Activated CD4-positive, CD25-positive, alpha-beta regulatory T cell treated with anti-CD3 and anti-CD28 coated beads, Interleukin-2, amount 50 U/mL, for 16 hours (primary cell): ENCODE measurements at regions not wholly inside any gene's neighbourhood (a gene's known extent, or its start where the extent isn't known, plus 50 kb on each side); places are given as distances from the start of the nearest gene placed in this dataset.
"Not testable (repeated sequence)": the region's sequence is repeated elsewhere in the genome, so short reads cannot be mapped to it uniquely, and the experiment has no call there.

ENCODE experiments used
- DNase-seq: peaks from one replicate; pipeline ENCODE4 v3.0.0-alpha.2; 2020; ENCODE audit warnings: low read depth, low spot score

DNA sequence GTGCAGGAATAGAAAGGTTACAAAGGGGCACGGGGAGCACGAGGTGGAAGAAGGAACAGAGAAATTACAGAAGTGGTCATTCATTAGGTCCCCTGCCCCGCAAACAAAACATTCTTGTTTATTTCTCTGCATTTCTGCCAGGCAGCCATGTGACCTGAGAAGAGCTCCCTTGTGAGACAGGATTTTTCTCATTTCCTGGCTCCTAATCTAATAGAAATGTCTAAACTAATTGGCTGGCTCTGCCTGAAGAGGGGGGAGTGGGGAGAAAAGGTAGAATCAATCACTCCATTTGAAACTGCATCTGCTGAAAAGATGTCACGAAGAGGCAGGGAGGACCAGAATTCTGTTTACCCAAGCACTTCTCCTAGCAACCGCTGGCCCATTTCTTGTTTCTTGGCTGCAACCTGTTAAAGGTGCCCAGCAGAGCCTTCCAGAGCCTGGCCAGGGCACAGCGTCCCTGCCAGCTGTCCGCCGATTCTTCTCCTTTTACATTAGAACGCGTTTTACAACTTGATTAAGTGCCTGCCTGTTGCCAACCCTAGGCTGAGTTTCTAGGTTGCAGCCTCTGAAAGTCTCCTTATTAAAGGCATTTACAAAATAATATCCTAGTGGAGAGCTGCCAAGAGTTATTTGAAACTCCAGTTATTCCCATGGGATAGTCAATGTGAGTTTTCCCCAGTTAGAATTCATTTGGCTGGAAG is 1227.6 kb downstream of the TYW1 start:
- no peak for DNase-seq

- DNase-seq: not testable (repeated sequence)
These were observed 1234.4 kb downstream of the TYW1 start for GRCh38 chr7:68231011-68231410.

- DNase-seq: no peak
These were observed 1239.3 kb downstream of the TYW1 start for GRCh38 chr7:68235937-68236336.

GRCh38 chr7:68238204-68238805 is 1241.7 kb downstream of the TYW1 start:
- no peak for DNase-seq

GRCh38 chr7:68243128-68243527 is 1246.5 kb downstream of the TYW1 start:
- no peak for DNase-seq

GRCh38 chr7:68244389-68244788 is 1247.8 kb downstream of the TYW1 start:
- DNase-seq: no peak

GRCh38 chr7:68245688-68246087 is 1249.1 kb downstream of the TYW1 start:
- no peak for DNase-seq

GRCh38 chr7:68246189-68246633 is 1249.6 kb downstream of the TYW1 start:
- no peak for DNase-seq

DNA sequence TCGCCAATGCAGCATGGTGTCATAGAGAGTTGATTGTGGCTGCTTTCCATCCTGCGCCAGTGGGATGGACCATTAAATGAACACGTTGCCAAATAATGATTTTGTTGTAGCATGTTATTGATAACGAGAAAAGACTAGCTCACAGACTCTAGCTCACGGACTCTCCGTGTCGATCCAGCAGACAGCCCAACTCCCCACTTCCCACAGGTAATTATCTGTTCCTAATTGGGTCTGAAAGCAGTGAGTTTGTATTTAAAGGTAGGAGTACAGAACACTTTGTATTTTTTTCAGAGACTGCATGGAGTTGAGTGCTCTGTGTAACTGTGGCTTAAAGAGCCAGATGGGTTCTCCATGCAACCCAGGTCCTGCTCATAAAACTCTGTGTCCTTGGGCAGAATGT is 1250.5 kb downstream of the TYW1 start:
- DNase-seq: no peak

- no peak for DNase-seq
These were observed 1250.9 kb downstream of the TYW1 start for GRCh38 chr7:68247571-68247970.

- no peak for DNase-seq
These were observed 1252.3 kb downstream of the TYW1 start for GRCh38 chr7:68248973-68249372.

- no peak for DNase-seq
These were observed 1253.0 kb downstream of the TYW1 start for GRCh38 chr7:68249611-68250010.

- DNase-seq: no peak
These were observed 1253.5 kb downstream of the TYW1 start for GRCh38 chr7:68250143-68250542.

- DNase-seq: not testable (repeated sequence)
These were observed 1258.2 kb downstream of the TYW1 start for GRCh38 chr7:68254815-68255214.

GRCh38 chr7:68256295-68256694 is 1259.7 kb downstream of the TYW1 start:
- DNase-seq: no peak

DNA sequence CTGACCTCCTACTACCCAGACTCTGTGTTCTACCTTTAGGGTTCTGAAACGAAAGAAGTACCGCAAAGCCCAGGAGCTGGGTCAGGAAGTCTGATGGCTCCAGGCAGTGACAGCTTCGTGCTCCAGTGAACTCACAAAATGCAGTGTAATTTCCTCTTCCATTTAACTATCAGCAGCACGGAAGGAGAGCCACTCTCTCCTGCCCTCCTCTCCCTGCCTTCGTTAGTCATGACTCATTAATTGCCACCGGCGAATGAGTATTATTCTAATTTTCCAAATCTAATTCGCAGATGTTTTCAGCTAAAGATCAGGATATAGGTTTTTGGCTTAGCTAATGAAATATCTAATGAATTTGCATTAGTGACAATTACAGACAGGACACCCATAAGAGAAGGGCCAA is 1262.0 kb downstream of the TYW1 start:
- no peak for DNase-seq

DNA sequence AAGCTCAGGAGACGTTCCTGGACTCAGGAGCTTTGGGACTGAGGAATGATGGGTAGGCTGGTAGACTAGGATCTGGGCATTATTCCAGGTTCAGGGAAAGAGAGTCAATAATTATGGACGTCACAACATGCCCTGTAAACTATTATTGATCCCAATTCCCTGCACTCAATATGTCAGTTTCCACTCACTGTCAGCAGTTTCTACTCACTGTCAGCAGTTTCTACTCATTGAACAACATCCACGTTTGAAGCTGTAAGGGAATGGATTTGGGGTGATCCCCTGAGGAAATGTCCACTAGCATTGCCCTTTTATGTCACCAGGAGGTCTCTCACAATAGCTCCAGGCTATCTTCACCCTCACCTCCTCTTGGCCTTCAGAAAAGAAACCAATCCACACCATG is 1268.6 kb downstream of the TYW1 start:
- DNase-seq: no peak

DNA sequence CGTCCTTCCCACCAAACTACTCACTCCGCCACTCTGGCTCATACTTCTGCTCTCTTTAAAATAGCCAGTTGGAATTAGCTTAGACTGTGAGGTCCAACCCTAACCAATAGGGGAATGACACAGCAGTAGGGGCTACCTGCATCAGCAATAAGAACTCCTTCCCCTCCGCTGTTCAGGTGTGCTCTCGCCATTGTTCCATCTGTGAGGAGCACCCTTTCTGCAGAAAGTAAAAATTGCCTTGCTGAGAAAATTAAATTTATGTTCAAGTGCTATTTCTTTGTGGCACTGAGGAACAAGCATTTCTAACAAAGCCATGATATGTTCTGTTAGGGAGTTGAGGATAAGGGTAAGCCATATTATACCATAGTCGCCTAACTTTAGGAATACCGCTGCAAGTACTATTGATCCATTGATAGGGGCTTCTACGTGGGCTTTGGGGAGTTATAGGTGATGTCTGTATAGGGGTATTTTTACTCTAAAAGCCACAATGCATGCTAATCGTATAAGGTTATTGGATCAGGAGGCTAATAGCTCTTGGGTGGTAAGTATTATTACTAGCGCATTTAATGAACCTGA is 1269.5 kb downstream of the TYW1 start:
- DNase-seq: no peak

DNA sequence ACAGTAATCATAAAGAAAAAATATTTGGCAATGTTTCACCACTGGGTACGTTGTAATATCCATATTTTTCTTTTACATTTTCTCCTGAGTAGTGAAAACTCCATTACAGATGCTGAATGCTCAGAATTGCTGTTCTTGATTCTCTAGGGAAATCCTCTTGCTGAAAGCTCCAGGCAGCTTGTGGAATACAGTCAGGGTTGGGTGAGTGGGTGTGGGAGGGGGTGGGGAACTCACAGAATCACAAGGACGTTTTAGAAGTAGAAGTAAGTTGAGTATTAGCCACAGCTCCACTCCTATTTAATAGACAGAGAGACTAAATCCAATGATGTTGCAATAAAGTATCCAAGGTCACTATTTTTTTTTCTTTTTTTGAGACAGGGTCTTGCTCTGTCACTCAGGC is 1270.9 kb downstream of the TYW1 start:
- DNase-seq: no peak

DNA sequence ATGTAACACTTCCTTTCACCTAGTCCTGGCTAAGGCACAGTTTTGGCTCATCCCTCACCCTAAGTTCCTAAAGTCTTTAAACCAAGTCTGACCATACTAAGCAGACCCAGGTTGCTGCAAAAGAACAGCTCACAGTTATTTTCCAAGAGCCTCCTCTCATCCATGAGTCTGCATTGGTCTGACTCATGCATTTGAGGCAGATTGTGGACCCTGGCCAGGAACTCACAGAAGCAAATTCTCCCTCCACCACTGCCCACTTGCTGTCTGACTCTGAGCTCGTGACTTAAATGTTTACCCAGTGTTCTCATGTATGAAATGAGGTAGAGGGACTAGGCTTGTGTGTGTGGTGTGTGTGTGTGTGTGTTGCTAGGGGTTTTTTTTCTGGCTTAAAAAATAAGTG is 1272.8 kb downstream of the TYW1 start:
- DNase-seq: no peak

GRCh38 chr7:68272507-68272906 is 1275.9 kb downstream of the TYW1 start:
- no peak for DNase-seq

- DNase-seq: no peak
These were observed 1280.1 kb downstream of the TYW1 start for GRCh38 chr7:68276725-68277124.

GRCh38 chr7:68279827-68280400 is 1283.3 kb downstream of the TYW1 start:
- DNase-seq: no peak
